Activated CD8-positive, alpha-beta memory T cell treated with anti-CD3 and anti-CD28 coated beads, Interleukin-2, amount 10 ng/mL, durations not matched to agents 7 days and 5 days (primary cell): ENCODE measurements at regions not wholly inside any gene's neighbourhood (a gene's known extent, or its start where the extent isn't known, plus 50 kb on each side); places are given as distances from the start of the nearest gene placed in this dataset.

Experiments
- ATAC-seq: fragments of 150-1000 bp; cut with Tn5 transposase; one replicate; pipeline ENCODE4 v1.10.0; 2021; ENCODE audit warnings: moderate library complexity
- CTCF ChIA-PET: fragments of 350-600 bp; sonication (Branson Sonifier 250); formaldehyde crosslinking; loops from one replicate; lab custom pipeline; 2021; ENCODE audit warnings: antibody characterized with exemption; lab: Charles Lee
- DNase-seq: peaks from one replicate; pipeline ENCODE4 v3.0.0-alpha.2; 2020
- H3K27ac Mint-ChIP-seq: one replicate; pipeline ENCODE4 v1.8.0; 2021; ENCODE audit warnings: mild to moderate bottlenecking, mixed read lengths
- H3K27me3 Mint-ChIP-seq: one replicate; pipeline ENCODE4 v1.8.0; 2021; ENCODE audit warnings: mixed read lengths
- H3K36me3 Mint-ChIP-seq: one replicate; pipeline ENCODE4 v1.8.0; 2021; ENCODE audit warnings: mild to moderate bottlenecking, mixed read lengths
- H3K4me1 Mint-ChIP-seq: one replicate; pipeline ENCODE4 v1.8.0; 2021; ENCODE audit warnings: mixed read lengths
- H3K4me3 Mint-ChIP-seq: one replicate; pipeline ENCODE4 v1.8.0; 2021; ENCODE audit warnings: mild to moderate bottlenecking, moderate library complexity, mixed read lengths
- H3K9me3 Mint-ChIP-seq: one replicate; pipeline ENCODE4 v1.8.0; 2022; ENCODE audit warnings: low read depth, mixed read lengths

GRCh38 chr6:4577406-4577805 is 198.8 kb upstream of the CDYL start:
- peaks cover 18% of the 10 kb centered on the region for H3K27me3 Mint-ChIP-seq
- H3K36me3 Mint-ChIP-seq = no peaks in the 10 kb centered on the region
- DNase-seq (no peak), ATAC-seq (no peak)
- CTCF ChIA-PET = no interaction called here
- no peak overlapping the region for H3K27ac Mint-ChIP-seq
- no peaks in the 10 kb centered on the region for H3K9me3 Mint-ChIP-seq
- H3K4me1 Mint-ChIP-seq = no peaks in the 10 kb centered on the region
- H3K4me3 Mint-ChIP-seq = no peak overlapping the region

- no peak overlapping the region for H3K4me3 Mint-ChIP-seq
- H3K27me3 Mint-ChIP-seq = peaks cover 18% of the 10 kb centered on the region
- H3K4me1 Mint-ChIP-seq = no peaks in the 10 kb centered on the region
- DNase-seq = no peak
- no peaks in the 10 kb centered on the region for H3K36me3 Mint-ChIP-seq
- CTCF ChIA-PET = no interaction called here
- H3K27ac Mint-ChIP-seq = no peak overlapping the region
- no peak for ATAC-seq
- H3K9me3 Mint-ChIP-seq = peaks cover 5% of the 10 kb centered on the region
Observed at GRCh38 chr6:4575714-4576113, 200.5 kb upstream of the CDYL start.

- Mint-ChIP-seq H3K27ac (no peak overlapping the region), H3K9me3 (peaks cover 5% of the 10 kb centered on the region), H3K27me3 (peaks cover 17% of the 10 kb centered on the region), H3K4me1 (no peaks in the 10 kb centered on the region), H3K36me3 (no peaks in the 10 kb centered on the region), H3K4me3 (no peak overlapping the region)
- CTCF ChIA-PET = no interaction called here
- ATAC-seq (no peak), DNase-seq (no peak)
Observed at GRCh38 chr6:4574007-4574406, 202.2 kb upstream of the CDYL start.

GRCh38 chr6:4571011-4571410 is 205.2 kb upstream of the CDYL start:
- peaks cover 5% of the 10 kb centered on the region for H3K27me3 Mint-ChIP-seq
- H3K4me3 Mint-ChIP-seq = no peak overlapping the region
- H3K36me3 Mint-ChIP-seq = no peaks in the 10 kb centered on the region
- DNase-seq (no peak), ATAC-seq (no peak)
- CTCF ChIA-PET = no interaction called here
- no peaks in the 10 kb centered on the region for H3K4me1 Mint-ChIP-seq
- peaks cover 5% of the 10 kb centered on the region for H3K9me3 Mint-ChIP-seq
- H3K27ac Mint-ChIP-seq = no peak overlapping the region

- no peaks in the 10 kb centered on the region for H3K36me3 Mint-ChIP-seq
- H3K27ac Mint-ChIP-seq = no peak overlapping the region
- H3K27me3 Mint-ChIP-seq = peaks cover 4% of the 10 kb centered on the region
- H3K4me1 Mint-ChIP-seq = no peaks in the 10 kb centered on the region
- CTCF ChIA-PET = no interaction called here
- no peak overlapping the region for H3K4me3 Mint-ChIP-seq
- DNase-seq (no peak), ATAC-seq (no peak)
- peaks cover 5% of the 10 kb centered on the region for H3K9me3 Mint-ChIP-seq
Observed at GRCh38 chr6:4568138-4568537, 208.1 kb upstream of the CDYL start.

- DNase-seq (no peak), ATAC-seq (no peak)
- Mint-ChIP-seq H3K4me3 (no peak overlapping the region), H3K27ac (no peak overlapping the region), H3K36me3 (no peaks in the 10 kb centered on the region), H3K27me3 (peaks cover 4% of the 10 kb centered on the region), H3K4me1 (no peaks in the 10 kb centered on the region), H3K9me3 (peaks cover 5% of the 10 kb centered on the region)
- CTCF ChIA-PET = no interaction called here
Observed at GRCh38 chr6:4567141-4567540, 209.1 kb upstream of the CDYL start.

- CTCF ChIA-PET = no interaction called here
- no peak overlapping the region for H3K27ac Mint-ChIP-seq
- ATAC-seq (no peak), DNase-seq (no peak)
- H3K4me1 Mint-ChIP-seq = no peaks in the 10 kb centered on the region
- no peaks in the 10 kb centered on the region for H3K9me3 Mint-ChIP-seq
- no peak overlapping the region for H3K4me3 Mint-ChIP-seq
- H3K27me3 Mint-ChIP-seq = peaks cover 6% of the 10 kb centered on the region
- no peaks in the 10 kb centered on the region for H3K36me3 Mint-ChIP-seq
Observed at GRCh38 chr6:4565301-4566250, 210.6 kb upstream of the CDYL start.

- H3K36me3 Mint-ChIP-seq = no peaks in the 10 kb centered on the region
- ATAC-seq (no peak), DNase-seq (no peak)
- CTCF ChIA-PET = no interaction called here
- H3K4me3 Mint-ChIP-seq = no peak overlapping the region
- H3K27me3 Mint-ChIP-seq = peaks cover 6% of the 10 kb centered on the region
- no peak overlapping the region for H3K27ac Mint-ChIP-seq
- no peaks in the 10 kb centered on the region for H3K4me1 Mint-ChIP-seq
- H3K9me3 Mint-ChIP-seq = no peaks in the 10 kb centered on the region
Observed at GRCh38 chr6:4564801-4565271, 211.4 kb upstream of the CDYL start.

- no peaks in the 10 kb centered on the region for H3K36me3 Mint-ChIP-seq
- H3K9me3 Mint-ChIP-seq = no peaks in the 10 kb centered on the region
- no peak for DNase-seq
- no peak overlapping the region for H3K4me3 Mint-ChIP-seq
- no peaks in the 10 kb centered on the region for H3K4me1 Mint-ChIP-seq
- H3K27me3 Mint-ChIP-seq = peaks cover 6% of the 10 kb centered on the region
- CTCF ChIA-PET = no interaction called here
- H3K27ac Mint-ChIP-seq = no peak overlapping the region
- ATAC-seq = no peak
Observed at GRCh38 chr6:4563877-4564276, 212.3 kb upstream of the CDYL start.

GRCh38 chr6:4563156-4563555 is 213.0 kb upstream of the CDYL start:
- Mint-ChIP-seq H3K27me3 (peaks cover 6% of the 10 kb centered on the region), H3K36me3 (no peaks in the 10 kb centered on the region), H3K27ac (no peak overlapping the region), H3K4me1 (no peaks in the 10 kb centered on the region), H3K4me3 (no peak overlapping the region), H3K9me3 (no peaks in the 10 kb centered on the region)
- DNase-seq (no peak), ATAC-seq (no peak)
- CTCF ChIA-PET = no interaction called here

GRCh38 chr6:4561773-4562400 is 214.3 kb upstream of the CDYL start:
- Mint-ChIP-seq H3K36me3 (no peaks in the 10 kb centered on the region), H3K4me3 (no peak overlapping the region), H3K9me3 (no peaks in the 10 kb centered on the region), H3K4me1 (no peaks in the 10 kb centered on the region), H3K27ac (no peak overlapping the region), H3K27me3 (peaks cover 6% of the 10 kb centered on the region)
- no peak for DNase-seq
- ATAC-seq = no peak
- CTCF ChIA-PET = no interaction called here

GRCh38 chr6:4561078-4561435 is 215.1 kb upstream of the CDYL start:
- ATAC-seq = no peak
- Mint-ChIP-seq H3K27me3 (peaks cover 4% of the 10 kb centered on the region), H3K4me1 (no peaks in the 10 kb centered on the region), H3K4me3 (no peak overlapping the region), H3K9me3 (no peaks in the 10 kb centered on the region), H3K27ac (no peak overlapping the region), H3K36me3 (no peaks in the 10 kb centered on the region)
- no peak for DNase-seq
- CTCF ChIA-PET = no interaction called here

GRCh38 chr6:4560221-4561077 is 215.8 kb upstream of the CDYL start:
- no peaks in the 10 kb centered on the region for H3K9me3 Mint-ChIP-seq
- H3K4me1 Mint-ChIP-seq = no peaks in the 10 kb centered on the region
- H3K4me3 Mint-ChIP-seq = no peak overlapping the region
- H3K36me3 Mint-ChIP-seq = no peaks in the 10 kb centered on the region
- peaks cover 4% of the 10 kb centered on the region for H3K27me3 Mint-ChIP-seq
- DNase-seq (no peak), ATAC-seq (no peak)
- CTCF ChIA-PET = no interaction called here
- H3K27ac Mint-ChIP-seq = no peak overlapping the region
